HG03175 (cell line): ENCODE measurements at regions not wholly inside any gene's neighbourhood (a gene's known extent, or its start where the extent isn't known, plus 50 kb on each side); places are given as distances from the start of the nearest gene placed in this dataset.
"Not testable (repeated sequence)": the region's sequence is repeated elsewhere in the genome, so short reads cannot be mapped to it uniquely, and the experiment has no call there.

ENCODE experiments used
- ATAC-seq: cut with Tn5 transposase; IDR thresholded peaks from one replicate; pipeline ENCODE4 v1.9.1; 2021; ENCODE audit warnings: mild to moderate bottlenecking, moderate library complexity; ENCODE audit not compliant: unreplicated experiment

DNA sequence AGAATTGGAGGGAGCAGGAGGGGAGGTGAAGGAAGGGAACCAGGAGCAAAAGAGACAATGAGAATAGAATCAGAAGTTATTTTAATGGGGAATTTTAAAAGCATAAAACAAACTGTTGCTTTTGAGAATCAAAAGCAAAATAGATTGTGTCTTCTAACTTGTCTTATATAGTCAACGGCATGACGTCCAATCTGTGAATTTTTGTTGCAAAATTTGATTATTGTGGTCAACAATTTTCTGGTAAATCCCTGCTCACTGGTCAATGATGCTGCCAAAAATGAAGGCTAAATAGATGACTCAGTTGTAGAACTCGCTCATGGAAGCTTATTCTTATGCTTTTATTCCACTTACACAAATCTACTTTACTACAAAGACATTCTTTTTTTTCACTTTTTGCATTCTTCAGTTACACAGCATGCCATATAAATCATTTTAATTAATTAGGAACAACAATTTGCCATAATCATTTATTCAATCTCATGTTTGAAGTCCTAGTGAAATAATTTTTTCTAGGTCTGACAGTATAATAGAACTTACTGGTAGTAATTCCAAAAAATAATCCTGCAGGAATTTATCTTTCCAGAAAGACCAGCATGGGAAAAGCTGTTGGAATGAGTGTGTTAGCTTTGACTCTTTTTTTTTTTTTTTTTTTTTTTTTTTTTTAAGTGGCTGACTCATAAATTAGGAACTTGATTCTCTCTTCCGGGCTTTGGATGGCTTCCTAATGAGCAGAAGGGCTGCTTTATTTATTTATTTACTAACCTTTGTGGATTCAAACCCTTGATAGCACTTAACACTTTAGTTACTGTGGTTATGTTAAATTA lies 256.9 kb downstream of the SPRY2 start:
- no peak for ATAC-seq

DNA sequence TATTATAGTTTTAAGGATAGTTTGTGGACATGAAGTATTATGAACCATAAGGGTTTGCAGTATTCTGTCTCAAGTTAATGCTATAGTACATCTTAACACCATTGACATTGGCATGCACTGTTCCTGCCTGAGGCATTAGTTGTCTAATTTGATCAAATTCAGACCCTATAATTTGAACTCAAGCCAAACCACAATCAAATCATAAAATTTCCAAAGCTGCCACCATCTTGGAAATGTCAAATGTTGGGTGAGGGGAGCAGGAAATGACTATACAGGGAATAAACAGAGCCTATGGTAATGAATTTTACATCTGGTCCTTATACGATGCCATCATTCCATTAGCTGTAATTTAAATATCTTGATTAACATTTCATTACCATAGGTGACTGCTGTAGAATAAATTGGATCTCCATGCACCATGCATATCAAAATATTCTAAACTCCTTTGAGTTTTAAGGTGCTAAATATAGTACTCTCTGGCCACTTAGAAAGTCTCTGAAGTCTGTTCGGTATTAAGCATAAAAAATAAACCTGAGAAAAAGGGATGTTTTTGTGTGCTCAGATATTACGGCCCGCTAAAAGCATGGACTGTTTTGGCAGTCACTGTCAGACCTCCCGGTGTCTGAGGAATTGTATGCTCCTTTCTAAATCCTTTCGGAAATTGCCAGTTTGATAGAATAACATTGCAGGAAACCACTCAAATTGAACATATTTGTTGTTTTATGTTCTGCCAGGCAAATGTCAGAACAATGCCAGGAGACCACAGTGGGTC lies 257.7 kb downstream of the SPRY2 start:
- ATAC-seq: no peak

DNA sequence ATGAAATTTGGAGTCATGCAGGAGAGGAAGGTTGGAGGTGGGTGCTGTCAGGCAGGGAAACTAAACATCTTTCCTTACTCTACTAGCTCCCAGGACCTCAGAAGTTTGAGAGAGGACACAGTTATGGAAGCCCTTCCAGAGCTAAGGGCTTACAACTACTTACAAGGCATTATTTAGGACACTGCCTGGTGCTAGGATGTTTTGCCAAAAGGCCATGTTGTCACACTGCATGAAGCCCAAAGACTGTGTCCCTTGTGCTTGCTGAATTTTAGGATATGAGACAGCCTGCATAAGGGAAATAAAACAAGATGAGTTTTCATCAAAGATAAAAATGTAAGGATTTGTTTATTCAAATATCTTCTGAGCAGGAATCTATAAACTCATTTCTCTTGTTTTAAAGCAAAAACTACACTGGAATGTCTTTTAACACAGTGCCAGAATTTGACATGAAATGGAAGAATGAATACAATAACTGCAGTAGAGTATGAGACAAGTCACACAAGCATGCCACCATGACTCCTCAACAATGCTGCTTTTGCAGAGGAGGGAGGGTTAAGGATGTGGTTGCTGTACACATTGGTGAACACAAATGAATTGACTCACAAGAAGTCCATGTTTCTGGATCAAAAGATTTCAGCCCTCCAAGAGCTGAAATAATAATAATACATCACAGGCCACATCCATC lies 258.4 kb downstream of the SPRY2 start:
- no peak for ATAC-seq

- no peak for ATAC-seq
Observed at GRCh38 chr13:80074811-80075210, 266.1 kb downstream of the SPRY2 start.

DNA sequence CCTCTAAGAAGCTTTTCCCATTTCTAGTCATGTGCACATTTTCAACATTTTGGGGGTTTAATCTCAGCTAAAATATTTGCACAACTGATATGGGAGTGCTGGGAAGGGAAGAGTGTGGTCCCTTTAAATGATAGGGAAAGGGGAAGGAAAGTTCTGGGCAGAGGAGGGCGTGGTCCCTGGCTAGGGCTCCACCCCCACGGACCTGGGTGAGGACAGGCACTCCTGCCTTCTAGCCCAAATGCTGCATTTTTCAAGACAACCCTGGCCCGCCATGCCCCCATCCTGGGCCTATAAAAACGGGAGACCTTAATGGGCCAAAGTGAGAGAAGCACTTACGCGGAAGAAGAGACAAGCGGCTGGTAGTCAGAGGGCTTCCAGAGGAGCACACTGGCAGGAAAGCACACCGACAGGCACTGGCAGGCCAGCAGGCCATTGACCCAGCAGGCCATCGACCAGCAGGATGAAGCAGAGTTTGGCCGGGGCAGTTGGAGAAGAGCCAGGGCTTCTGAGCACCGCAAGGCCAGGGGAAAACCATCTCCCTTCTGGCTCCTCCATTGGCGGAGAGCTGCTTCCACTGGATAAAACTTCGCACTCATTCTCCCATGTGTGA lies 266.7 kb downstream of the SPRY2 start:
- ATAC-seq: no peak

DNA sequence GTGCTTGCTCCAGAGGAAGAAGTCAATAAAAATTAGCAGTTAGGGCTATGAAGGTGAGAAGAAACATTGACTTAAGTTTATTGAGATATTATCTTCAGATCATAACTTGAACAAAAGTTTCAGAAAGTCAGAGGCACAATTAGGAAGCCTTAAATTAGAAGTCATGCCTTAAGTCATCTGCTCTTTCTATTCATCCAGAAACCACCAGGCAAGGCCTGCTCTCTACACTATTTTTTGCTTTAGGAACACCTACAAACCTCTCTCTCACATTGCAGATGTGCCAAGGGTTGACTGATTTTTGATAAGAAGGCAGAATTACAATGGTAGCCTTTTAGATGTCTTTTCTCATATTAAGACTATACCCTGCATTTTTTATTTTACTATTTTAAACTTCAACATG lies 268.7 kb downstream of the SPRY2 start:
- no peak for ATAC-seq

DNA sequence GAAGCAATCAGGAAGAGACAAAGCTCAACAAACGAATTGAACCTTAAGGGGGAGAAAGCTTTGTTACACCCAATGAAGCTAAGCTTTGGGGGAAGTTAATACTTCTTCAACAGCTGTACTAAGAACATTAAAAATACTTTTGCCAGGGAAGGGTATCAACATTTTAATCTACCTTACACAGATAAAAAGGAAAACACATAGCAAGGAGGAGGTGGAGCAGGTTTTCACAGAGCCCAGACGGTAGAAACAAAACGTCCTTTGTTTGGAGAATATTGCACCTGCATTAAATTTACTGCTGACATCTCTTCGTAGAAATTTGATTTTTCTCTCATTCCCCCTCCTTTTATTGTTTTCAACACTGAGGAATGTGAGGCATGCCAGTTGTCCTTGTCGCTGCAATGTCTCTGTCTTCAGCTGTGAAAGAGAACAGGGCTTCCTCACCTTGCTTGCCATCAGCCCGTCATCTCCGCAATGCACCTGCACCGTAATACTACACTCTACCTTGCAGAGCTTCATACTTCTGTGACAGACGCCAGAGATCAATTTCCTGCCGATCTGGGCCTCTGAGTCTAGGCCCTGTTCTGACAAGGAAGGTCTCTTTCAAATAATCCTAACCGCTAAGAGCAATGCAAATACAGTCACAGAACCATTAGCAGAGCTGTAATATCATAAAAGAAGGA lies 270.8 kb downstream of the SPRY2 start:
- ATAC-seq: no peak

DNA sequence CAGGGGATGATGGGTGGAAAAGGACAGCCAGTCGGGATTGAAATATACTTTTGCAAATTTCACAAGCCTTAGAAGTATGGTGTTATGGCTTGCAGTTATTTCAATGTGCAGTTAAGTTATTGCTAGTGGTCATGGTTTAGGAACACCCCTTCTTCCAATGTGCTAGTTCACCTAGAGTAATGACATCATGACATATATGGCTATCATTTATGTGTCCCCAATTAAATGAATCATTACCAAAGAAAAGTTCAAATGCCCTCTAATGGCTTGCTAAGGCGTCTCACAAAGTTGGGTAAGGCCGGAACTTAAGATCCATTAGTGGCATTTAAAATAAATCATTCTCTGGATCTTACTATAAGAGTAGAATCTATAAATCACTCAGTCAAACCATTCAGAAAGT lies 271.6 kb downstream of the SPRY2 start:
- no peak for ATAC-seq

GRCh38 chr13:80065996-80066395 lies 274.9 kb downstream of the SPRY2 start:
- ATAC-seq: no peak

DNA sequence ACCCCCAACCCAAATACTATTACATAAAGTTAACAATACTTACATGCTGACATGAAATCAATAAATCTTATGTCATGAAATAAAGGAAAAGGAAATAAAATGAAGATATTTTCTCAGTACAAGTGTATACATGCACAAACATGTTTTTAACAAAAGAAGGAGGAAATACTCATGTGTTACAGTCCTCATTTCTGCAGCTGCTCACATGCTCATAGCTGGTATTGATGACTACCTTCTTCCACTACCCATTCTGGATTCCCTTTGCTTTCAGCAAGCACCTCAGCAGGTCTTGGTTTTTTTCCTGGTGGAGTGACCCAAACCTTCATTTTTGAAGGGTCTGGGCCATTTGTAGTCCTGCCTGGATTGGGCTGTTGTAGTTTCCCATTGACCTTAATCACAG lies 278.5 kb downstream of the SPRY2 start:
- ATAC-seq: not testable (repeated sequence)

GRCh38 chr13:80059789-80060188 lies 281.1 kb downstream of the SPRY2 start:
- ATAC-seq: no peak

DNA sequence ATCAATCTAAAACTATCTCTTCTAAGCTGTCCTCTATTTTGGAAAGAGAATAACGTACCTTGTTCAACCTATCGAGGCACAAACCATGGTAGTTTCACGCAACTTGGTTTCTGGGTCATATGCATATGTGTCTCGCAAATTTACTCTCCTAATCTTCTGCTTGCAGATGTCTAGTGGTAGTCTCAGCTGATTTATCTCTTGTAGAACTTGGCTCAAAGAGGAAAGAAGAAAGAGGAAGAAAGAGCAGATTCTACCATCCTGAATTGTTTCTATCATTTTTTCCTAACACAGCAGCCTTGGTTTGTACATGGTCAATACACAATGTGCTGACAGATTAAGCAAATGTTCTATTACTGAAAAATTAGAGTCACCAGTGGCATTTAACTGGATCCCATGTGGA lies 282.3 kb downstream of the SPRY2 start:
- ATAC-seq: no peak

- ATAC-seq: no peak
Observed at GRCh38 chr13:80055847-80056246, 285.1 kb downstream of the SPRY2 start.

DNA sequence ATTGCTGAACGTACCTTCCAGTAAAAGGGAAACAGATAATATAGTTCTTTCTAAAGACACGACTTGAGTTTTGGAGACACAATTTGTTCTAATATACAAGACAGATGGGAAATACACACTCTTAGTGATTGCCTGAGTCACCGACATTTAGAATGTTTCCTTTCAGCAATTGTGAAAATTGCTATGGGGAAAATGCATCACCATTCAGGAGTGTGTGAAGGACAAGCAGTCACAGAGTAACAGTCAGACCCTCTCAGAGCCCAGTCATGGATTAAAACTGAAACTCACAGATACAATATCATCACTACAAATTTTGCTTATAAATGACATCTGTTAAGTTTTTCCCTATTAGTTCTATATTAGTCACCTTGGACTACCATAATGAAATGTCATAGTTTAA lies 286.1 kb downstream of the SPRY2 start:
- no peak for ATAC-seq

DNA sequence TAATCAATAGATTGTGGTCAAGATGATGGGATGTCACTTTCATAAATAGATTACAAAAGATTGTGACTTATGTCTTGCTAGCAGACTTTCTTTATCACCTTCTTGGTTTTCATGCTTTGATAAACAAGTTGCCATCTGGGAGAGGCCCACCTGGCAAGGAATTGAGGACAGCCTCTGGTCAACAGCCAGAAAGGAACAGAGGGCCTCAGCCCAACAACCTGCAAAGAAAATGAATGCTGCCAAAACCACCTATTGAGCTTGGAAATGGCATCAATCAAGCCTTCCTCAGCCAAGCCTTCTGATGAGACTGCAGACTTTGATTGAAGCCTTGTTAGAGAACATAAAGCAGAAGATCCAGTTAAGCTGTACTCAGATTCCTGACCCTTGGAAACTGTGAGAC lies 288.6 kb downstream of the SPRY2 start:
- no peak for ATAC-seq

DNA sequence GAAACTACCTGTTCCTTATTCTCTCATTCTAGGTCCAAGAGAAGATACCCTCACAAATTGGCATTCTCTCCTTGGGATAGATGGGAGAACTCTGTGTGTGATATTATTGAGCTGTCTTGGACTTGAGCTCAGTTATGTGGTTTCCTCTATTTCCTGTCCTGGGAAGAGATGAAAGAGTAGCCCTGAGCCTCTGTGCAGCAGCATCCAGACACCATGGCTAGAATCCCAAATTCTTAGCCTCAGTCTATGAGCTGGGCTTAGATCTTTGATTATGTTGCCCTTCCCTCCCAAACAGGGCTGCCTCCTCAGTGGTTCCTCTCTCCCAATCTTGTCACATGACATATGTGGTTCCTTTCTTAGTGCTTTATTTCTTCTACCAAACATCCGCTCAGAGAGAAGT lies 290.7 kb downstream of the SPRY2 start:
- no peak for ATAC-seq

GRCh38 chr13:80048802-80049201 lies 292.1 kb downstream of the SPRY2 start:
- peak; percentile 99 for ATAC-seq

- ATAC-seq: no peak
Observed at GRCh38 chr13:80048030-80048429, 292.9 kb downstream of the SPRY2 start.

GRCh38 chr13:80047406-80047805 lies 293.5 kb downstream of the SPRY2 start:
- no peak for ATAC-seq

- ATAC-seq: no peak
Observed at GRCh38 chr13:80040981-80041317, 300.0 kb downstream of the SPRY2 start.
